Lower leg skin (tissue), 3 donors: ENCODE measurements at regions not wholly inside any gene's neighbourhood (a gene's known extent, or its start where the extent isn't known, plus 50 kb on each side); places are given as distances from the start of the nearest gene placed in this dataset.

ENCODE experiments used
- POLR2A ChIP-seq, 2 donors: fragments of 450-650 bp; IDR thresholded peaks; one replicate each; pipeline ENCODE4 v1.6.1; 2016 to 2017; ENCODE audit warnings: antibody characterized with exemption in 2 of 2, mild to moderate bottlenecking in 1 of 2, moderate library complexity in 1 of 2
- TF ChIP-seq, protein P1 (sequence below), 3 donors: fragments of 450-650 bp; IDR thresholded peaks; one replicate each; pipeline ENCODE4 v1.5.1; 2016; ENCODE audit warnings: antibody characterized with exemption in 3 of 3, mild to moderate bottlenecking in 3 of 3, moderate library complexity in 2 of 3

DNA sequence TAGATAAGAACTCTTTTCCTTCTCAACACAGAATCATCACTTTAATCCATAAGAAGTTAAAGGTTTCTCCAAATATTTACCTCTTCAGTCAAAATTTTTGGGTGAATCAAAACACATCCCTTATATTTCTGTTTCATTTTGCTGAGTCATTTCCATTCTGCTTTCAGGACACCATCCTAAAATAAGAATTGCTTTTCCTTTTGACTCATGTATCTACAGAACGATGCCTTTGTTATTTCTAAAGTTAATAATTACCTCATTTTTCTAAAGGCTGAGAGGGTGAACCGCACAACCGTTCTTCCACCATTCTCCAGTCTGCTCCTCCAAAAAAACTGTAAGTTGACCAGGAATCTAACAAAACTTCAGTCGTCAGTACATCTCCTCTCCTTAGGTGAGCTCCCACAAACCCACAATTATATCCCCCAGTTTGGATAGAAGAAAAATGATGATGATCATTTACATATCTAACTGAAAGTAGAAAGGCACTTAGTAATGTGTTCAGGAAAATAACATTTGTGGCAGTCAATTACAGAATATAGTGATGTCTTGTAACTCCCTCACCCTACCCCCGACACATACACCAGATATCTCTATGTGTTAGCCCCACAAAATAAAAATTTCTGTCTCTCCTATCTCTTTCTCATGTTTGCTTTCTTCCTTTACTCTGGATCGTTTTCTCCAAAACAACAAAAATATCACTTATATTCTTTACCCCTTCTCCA, 162.5 kb downstream of the RAD51AP2 start:
- TF ChIP-seq POLR2A (IDR thresholded peaks at IDR 0.05) = no peak
- TF ChIP-seq, protein P1, sequence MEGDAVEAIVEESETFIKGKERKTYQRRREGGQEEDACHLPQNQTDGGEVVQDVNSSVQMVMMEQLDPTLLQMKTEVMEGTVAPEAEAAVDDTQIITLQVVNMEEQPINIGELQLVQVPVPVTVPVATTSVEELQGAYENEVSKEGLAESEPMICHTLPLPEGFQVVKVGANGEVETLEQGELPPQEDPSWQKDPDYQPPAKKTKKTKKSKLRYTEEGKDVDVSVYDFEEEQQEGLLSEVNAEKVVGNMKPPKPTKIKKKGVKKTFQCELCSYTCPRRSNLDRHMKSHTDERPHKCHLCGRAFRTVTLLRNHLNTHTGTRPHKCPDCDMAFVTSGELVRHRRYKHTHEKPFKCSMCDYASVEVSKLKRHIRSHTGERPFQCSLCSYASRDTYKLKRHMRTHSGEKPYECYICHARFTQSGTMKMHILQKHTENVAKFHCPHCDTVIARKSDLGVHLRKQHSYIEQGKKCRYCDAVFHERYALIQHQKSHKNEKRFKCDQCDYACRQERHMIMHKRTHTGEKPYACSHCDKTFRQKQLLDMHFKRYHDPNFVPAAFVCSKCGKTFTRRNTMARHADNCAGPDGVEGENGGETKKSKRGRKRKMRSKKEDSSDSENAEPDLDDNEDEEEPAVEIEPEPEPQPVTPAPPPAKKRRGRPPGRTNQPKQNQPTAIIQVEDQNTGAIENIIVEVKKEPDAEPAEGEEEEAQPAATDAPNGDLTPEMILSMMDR (IDR thresholded peaks at IDR 0.05) = no peak
